ENCODE measurements at regions not wholly inside any gene's neighbourhood (a gene's known extent, or its start where the extent isn't known, plus 50 kb on each side); places are given as distances from the start of the nearest gene placed in this dataset.

DNA sequence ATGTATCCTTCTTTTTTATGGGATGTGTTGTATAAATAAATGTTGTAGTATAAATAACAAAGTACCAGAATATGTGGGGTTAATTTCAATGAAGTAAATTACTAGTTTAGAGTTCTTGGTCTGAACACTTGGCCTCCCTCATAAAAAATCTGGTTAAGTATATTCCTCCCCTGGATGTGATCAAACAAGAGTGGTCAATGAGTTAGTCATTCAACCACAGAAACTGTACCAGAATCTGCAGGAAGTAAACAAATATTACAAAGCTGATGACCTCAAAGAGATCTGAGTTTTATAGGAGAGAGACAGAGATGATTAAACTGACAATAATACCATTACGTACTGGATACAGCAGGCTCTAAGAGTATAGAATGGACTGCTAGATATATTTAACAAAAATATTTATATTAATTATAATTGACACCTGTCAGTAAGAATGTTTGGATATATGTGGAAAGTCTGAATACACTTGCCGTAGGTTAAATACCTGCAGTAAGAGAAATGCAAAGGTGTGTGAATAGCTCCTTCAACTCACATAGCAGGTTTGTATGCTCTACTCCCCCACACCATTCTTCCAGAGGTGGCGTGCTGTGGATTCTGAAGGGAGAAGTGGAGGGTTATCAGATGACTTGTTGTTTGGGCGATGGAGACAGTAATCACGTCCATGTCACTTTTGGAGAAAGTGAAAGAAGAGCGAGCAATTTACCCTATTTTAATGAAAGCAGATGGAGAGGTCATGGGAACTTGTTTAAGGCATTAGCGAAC lies 108.3 kb upstream of the LRATD1 start:
- Histone ChIP-seq H3K4me1 (ENCODE audit: low read depth) (no peaks in the 10 kb centered on the region), H3K27ac (no peak overlapping the region), H3K36me3 (no peaks in the 10 kb centered on the region), H3K9me3 (ENCODE audit: low read depth) (no peaks in the 10 kb centered on the region), H3K4me3 (no peak overlapping the region), H3K27me3 (no peaks in the 10 kb centered on the region)
- DNase-seq (ENCODE audit: low read depth in 1 of 2, low spot score in 1 of 2), result no peak
- TF ChIP-seq, protein P1, sequence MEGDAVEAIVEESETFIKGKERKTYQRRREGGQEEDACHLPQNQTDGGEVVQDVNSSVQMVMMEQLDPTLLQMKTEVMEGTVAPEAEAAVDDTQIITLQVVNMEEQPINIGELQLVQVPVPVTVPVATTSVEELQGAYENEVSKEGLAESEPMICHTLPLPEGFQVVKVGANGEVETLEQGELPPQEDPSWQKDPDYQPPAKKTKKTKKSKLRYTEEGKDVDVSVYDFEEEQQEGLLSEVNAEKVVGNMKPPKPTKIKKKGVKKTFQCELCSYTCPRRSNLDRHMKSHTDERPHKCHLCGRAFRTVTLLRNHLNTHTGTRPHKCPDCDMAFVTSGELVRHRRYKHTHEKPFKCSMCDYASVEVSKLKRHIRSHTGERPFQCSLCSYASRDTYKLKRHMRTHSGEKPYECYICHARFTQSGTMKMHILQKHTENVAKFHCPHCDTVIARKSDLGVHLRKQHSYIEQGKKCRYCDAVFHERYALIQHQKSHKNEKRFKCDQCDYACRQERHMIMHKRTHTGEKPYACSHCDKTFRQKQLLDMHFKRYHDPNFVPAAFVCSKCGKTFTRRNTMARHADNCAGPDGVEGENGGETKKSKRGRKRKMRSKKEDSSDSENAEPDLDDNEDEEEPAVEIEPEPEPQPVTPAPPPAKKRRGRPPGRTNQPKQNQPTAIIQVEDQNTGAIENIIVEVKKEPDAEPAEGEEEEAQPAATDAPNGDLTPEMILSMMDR (IDR thresholded peaks at IDR 0.05; ENCODE audit: low read depth, low read length), result no peak

DNA sequence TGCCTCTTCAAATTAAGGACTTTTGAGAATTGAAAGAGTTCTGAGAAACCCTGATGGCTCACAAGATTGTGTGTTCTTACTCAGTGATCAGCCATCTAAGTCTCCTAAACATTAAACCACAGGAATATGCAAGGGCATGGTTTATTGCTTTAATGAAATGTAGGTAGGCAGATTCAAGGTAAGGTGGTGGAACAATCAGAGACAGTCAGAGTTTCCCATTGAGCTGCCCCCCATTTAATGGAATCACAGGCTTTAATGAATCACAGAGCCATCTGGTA lies 107.8 kb upstream of the LRATD1 start:
- no peaks in the 10 kb centered on the region for H3K4me1 ChIP-seq (ENCODE audit: low read depth)

DNA sequence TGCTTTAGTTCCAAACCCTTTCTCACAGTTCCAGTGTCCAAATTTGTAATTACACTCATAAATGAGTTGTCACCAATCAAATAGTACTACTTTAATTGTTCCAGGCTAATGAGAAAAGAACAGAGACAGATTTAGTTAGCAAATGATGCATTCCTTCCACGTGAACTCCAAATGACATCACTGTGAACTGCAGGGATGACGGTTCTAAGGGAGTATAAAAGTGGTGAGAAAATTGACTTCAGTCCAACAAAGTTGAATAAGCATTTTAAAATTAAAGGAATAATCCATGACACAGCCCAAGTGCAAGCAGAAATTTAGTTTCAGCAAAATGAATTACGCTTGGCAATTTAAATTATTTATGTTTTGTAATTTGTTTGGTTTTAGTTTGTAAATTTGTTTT lies 102.0 kb upstream of the LRATD1 start:
- no peak overlapping the region for H3K4me3 ChIP-seq
- no peaks in the 10 kb centered on the region for H3K4me1 ChIP-seq (ENCODE audit: low read depth)
- no peaks in the 10 kb centered on the region for H3K36me3 ChIP-seq
- TF ChIP-seq, protein P1 (IDR thresholded peaks at IDR 0.05; ENCODE audit: low read depth, low read length), result no peak
- no peaks in the 10 kb centered on the region for H3K9me3 ChIP-seq (ENCODE audit: low read depth)
- no peak overlapping the region for H3K27ac ChIP-seq
- no peak for DNase-seq (ENCODE audit: low read depth in 1 of 2, low spot score in 1 of 2)
- no peaks in the 10 kb centered on the region for H3K27me3 ChIP-seq

More for the DNA sequence above, 107.8 kb upstream of the LRATD1 start:
- TF ChIP-seq, protein P1 (IDR thresholded peaks at IDR 0.05; ENCODE audit: low read depth, low read length), result no peak
- no peak for DNase-seq (ENCODE audit: low read depth in 1 of 2, low spot score in 1 of 2)
- no peaks in the 10 kb centered on the region for H3K36me3 ChIP-seq
- no peaks in the 10 kb centered on the region for H3K9me3 ChIP-seq (ENCODE audit: low read depth)
- no peaks in the 10 kb centered on the region for H3K27me3 ChIP-seq
- H3K27ac ChIP-seq, result no peak overlapping the region
- no peak overlapping the region for H3K4me3 ChIP-seq

DNA sequence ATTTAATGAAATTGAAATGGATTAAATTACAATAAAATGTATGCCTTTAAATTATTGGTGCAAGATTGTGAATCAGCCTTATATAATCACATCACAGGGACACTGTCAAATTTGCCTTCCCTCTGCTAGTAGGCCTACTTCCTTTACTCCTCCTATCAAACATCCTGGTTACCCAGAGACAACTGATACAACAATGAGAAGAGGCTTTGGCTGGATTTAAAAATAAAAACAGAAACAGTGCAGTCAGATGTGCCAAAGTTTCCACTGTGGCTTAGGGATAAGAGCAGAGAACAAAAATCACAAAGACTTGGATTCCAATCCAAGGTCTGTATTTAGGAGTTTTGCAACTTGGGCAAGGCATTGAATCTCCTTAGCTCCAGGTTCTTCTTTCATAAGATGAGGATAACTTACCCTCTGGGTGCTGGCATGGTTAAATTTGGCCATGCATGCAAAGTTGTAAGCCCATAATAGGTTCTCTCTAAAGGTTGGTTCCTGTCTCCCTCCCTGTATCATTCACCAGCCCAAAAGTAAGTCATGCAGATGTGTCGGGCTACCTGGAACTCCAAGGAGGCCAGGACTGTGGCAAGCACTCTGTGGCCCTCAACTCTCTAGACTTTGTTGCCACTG lies 99.3 kb upstream of the LRATD1 start:
- no peaks in the 10 kb centered on the region for H3K27me3 ChIP-seq
- H3K9me3 ChIP-seq (ENCODE audit: low read depth), result no peaks in the 10 kb centered on the region
- no peaks in the 10 kb centered on the region for H3K4me1 ChIP-seq (ENCODE audit: low read depth)
- no peak overlapping the region for H3K27ac ChIP-seq
- DNase-seq (ENCODE audit: low read depth in 1 of 2, low spot score in 1 of 2), result no peak
- no peak overlapping the region for H3K4me3 ChIP-seq
- no peaks in the 10 kb centered on the region for H3K36me3 ChIP-seq
- TF ChIP-seq, protein P1 (IDR thresholded peaks at IDR 0.05; ENCODE audit: low read depth, low read length), result no peak

DNA sequence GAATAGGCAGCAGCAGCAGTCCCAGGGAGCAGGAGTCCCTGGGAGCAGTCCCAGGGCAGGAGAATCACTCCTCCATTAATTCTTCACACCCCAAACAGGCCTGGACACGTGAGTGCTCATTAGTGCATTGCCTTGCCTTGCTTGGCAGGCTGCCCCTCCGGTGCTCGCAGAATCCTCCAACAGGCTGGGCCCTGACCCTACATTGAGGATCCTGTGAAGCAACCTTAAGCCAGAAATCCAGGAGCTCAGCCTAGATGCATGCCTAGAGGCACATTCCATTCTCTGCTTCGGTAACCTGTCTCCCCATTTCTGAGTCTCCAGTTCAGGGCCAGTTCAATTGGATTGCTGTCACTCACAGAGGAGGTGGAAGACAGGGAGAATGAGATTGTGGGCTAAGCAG lies 97.4 kb upstream of the LRATD1 start:
- no peak overlapping the region for H3K27ac ChIP-seq
- TF ChIP-seq, protein P1 (IDR thresholded peaks at IDR 0.05; ENCODE audit: low read depth, low read length), result no peak
- H3K4me1 ChIP-seq (ENCODE audit: low read depth), result no peaks in the 10 kb centered on the region
- DNase-seq (ENCODE audit: low read depth in 1 of 2, low spot score in 1 of 2), result no peak
- H3K9me3 ChIP-seq (ENCODE audit: low read depth), result no peaks in the 10 kb centered on the region
- H3K4me3 ChIP-seq, result no peak overlapping the region
- H3K27me3 ChIP-seq, result no peaks in the 10 kb centered on the region
- no peaks in the 10 kb centered on the region for H3K36me3 ChIP-seq

All from cardiac muscle cell (in vitro differentiated cells and primary cell).